ENCODE measurements at regions not wholly inside any gene's neighbourhood (a gene's known extent, or its start where the extent isn't known, plus 50 kb on each side); places are given as distances from the start of the nearest gene placed in this dataset.

DNA sequence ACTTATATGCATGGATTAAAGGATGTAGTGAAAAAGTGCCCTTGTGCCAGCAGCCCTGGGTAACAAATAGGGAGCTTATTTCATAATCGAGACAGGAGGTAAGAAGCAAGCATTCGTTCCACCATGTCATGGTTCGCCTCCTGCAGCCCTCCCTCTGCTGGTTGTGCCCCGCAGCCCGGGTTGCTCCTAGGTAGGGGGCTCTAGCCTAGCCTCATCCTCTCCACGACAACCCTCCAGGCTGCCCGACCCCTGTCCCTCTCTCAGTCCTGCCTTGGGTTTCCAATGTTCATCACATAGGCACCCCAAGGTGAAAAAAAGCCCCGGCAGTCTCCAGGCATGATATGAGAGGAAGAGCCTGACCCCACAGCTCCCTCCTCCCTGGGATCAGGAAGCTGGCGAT is 75.5 kb upstream of the SYNDIG1 start:
- H3K4me1 Mint-ChIP-seq (ENCODE audit: unreplicated experiment), result no peaks in the 10 kb centered on the region
- no peak for DNase-seq (ENCODE audit: extremely low spot score, unreplicated experiment)
- H3K4me3 Mint-ChIP-seq, result no peak overlapping the region
- peaks cover 38% of the 10 kb centered on the region for H3K27me3 Mint-ChIP-seq
- no peak overlapping the region for H3K27ac Mint-ChIP-seq
- TF ChIP-seq, protein P1, sequence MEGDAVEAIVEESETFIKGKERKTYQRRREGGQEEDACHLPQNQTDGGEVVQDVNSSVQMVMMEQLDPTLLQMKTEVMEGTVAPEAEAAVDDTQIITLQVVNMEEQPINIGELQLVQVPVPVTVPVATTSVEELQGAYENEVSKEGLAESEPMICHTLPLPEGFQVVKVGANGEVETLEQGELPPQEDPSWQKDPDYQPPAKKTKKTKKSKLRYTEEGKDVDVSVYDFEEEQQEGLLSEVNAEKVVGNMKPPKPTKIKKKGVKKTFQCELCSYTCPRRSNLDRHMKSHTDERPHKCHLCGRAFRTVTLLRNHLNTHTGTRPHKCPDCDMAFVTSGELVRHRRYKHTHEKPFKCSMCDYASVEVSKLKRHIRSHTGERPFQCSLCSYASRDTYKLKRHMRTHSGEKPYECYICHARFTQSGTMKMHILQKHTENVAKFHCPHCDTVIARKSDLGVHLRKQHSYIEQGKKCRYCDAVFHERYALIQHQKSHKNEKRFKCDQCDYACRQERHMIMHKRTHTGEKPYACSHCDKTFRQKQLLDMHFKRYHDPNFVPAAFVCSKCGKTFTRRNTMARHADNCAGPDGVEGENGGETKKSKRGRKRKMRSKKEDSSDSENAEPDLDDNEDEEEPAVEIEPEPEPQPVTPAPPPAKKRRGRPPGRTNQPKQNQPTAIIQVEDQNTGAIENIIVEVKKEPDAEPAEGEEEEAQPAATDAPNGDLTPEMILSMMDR (conservative IDR thresholded peaks at IDR 0.05), result no peak
- no peaks in the 10 kb centered on the region for H3K9me3 Mint-ChIP-seq
- H3K36me3 Mint-ChIP-seq, result no peaks in the 10 kb centered on the region

DNA sequence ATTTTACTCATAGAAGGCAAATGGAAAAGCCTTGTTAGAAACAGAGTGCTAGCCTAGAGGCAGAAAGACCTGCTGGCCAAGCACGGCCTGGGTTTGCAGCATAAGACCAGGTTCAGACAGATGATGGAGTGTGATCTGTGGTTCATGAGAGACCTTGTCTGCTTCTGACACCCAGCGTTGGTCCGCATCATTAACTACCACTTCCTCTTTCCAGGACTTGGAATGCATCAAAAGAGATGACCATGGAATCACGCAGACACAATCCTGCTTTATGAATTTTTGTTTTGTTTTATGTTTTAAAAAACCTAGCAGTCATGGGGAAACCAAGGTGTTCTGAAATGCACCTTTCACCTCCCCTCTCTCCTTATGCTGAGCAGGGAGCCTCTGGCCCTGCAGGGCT is 76.8 kb upstream of the SYNDIG1 start:
- H3K36me3 Mint-ChIP-seq, result no peaks in the 10 kb centered on the region
- no peak overlapping the region for H3K27ac Mint-ChIP-seq
- H3K27me3 Mint-ChIP-seq, result peaks cover 38% of the 10 kb centered on the region
- H3K9me3 Mint-ChIP-seq, result no peaks in the 10 kb centered on the region
- no peak overlapping the region for H3K4me3 Mint-ChIP-seq
- no peak for DNase-seq (ENCODE audit: extremely low spot score, unreplicated experiment)
- H3K4me1 Mint-ChIP-seq (ENCODE audit: unreplicated experiment), result no peaks in the 10 kb centered on the region
- TF ChIP-seq, protein P1 (conservative IDR thresholded peaks at IDR 0.05), result no peak

DNA sequence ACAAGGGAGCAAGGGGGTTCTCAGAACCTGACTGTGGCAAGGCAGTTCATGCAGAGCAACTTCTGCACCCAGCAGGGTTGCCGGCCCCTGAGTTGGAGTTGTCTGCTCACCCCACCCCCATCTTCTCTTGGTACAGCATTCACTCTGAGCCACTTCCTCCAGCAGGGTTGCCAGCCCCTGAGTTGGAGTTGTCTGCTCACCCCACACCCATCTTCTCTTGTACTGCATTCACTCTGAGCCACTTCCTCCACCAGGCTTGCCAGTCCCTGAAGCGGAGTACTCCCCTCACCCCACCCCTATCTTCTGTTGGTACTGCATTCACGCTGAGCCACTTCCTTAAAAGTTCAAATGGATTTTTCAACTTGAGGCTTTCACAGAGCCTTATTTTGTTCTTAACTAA is 79.7 kb upstream of the SYNDIG1 start:
- DNase-seq (ENCODE audit: extremely low spot score, unreplicated experiment), result no peak
- TF ChIP-seq, protein P1 (conservative IDR thresholded peaks at IDR 0.05), result no peak
- Mint-ChIP-seq H3K27ac (no peak overlapping the region), H3K36me3 (no peaks in the 10 kb centered on the region), H3K27me3 (peaks cover 41% of the 10 kb centered on the region), H3K4me3 (no peak overlapping the region), H3K4me1 (ENCODE audit: unreplicated experiment) (no peaks in the 10 kb centered on the region), H3K9me3 (no peaks in the 10 kb centered on the region)

DNA sequence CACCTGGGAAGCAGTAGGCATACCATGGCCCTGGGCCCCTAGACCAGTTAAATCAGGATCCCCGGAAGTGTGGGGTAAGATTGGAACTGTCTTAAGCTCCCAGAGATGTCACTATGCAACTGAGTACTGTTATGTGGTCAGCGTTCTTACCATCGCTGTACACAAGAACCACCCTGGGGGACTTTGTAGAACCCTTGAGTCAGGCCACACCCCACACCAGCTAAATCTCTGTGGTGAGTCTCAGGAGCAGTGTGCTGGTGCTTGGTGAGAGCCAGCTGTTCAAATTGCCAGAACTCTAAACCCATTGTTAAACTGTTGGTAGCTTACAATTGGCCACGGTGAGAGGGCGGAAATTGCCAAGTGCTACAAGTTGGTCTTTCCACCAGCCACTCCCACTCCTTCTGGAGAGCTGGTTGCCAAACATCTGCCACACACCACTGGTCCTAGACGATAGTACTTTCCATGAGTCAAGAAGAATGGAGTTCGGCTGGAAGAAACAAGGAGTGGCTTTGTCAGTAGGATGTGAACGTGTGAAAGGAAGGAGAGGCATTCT is 80.5 kb upstream of the SYNDIG1 start:
- Mint-ChIP-seq H3K36me3 (no peaks in the 10 kb centered on the region), H3K4me3 (no peak overlapping the region), H3K27ac (no peak overlapping the region), H3K9me3 (no peaks in the 10 kb centered on the region), H3K4me1 (ENCODE audit: unreplicated experiment) (no peaks in the 10 kb centered on the region), H3K27me3 (peaks cover 38% of the 10 kb centered on the region)
- TF ChIP-seq, protein P1 (conservative IDR thresholded peaks at IDR 0.05), result no peak
- no peak for DNase-seq (ENCODE audit: extremely low spot score, unreplicated experiment)

DNA sequence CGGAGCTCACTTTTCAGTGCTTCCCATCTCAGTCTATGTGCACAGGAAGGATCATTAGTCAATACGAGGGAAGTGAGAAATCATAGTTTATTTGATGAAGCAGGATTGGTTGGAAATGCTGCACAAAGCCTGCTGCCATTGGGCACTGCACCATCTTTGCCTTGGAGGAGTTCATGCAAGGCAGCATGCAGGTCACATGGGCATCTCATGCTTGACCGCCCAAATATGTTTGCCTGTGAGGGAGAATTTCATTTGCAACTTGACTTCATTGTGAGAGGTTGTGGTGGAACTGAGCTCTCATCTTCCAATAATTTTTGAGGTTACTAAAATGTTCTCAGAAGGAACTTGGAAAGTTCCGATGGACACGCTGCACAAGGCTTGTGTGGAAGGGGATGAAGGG is 83.9 kb upstream of the SYNDIG1 start:
- TF ChIP-seq, protein P1 (conservative IDR thresholded peaks at IDR 0.05), result no peak
- no peak overlapping the region for H3K4me3 Mint-ChIP-seq
- H3K27me3 Mint-ChIP-seq, result peaks cover 41% of the 10 kb centered on the region
- H3K27ac Mint-ChIP-seq, result no peak overlapping the region
- H3K36me3 Mint-ChIP-seq, result no peaks in the 10 kb centered on the region
- H3K4me1 Mint-ChIP-seq (ENCODE audit: unreplicated experiment), result peaks cover 9% of the 10 kb centered on the region
- no peaks in the 10 kb centered on the region for H3K9me3 Mint-ChIP-seq
- no peak for DNase-seq (ENCODE audit: extremely low spot score, unreplicated experiment)

DNA sequence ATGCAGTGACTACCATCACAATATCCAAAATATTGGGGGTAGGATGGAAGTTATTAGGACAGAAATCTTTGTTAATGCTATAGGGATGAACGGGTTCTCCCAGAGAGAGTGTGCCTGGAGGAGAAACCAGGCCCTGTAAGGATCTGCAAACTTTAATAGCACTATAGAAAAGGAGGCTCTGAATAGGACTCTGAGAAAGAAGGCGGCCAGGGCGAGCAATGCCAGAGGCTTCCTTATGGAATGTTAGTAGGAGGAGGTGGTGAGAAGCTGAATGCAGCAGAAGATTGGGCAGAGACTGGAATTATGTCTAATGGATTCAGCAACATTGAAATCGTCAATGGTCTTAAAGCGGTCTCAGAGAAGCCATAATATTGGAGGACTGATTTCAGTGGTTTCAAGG is 84.6 kb upstream of the SYNDIG1 start:
- Mint-ChIP-seq H3K4me3 (no peak overlapping the region), H3K4me1 (ENCODE audit: unreplicated experiment) (peaks cover 9% of the 10 kb centered on the region), H3K27me3 (peaks cover 41% of the 10 kb centered on the region), H3K27ac (no peak overlapping the region), H3K36me3 (no peaks in the 10 kb centered on the region), H3K9me3 (no peaks in the 10 kb centered on the region)
- no peak for DNase-seq (ENCODE audit: extremely low spot score, unreplicated experiment)
- TF ChIP-seq, protein P1 (conservative IDR thresholded peaks at IDR 0.05), result no peak
